ENCODE measurements at regions not wholly inside any gene's neighbourhood (a gene's known extent, or its start where the extent isn't known, plus 50 kb on each side); places are given as distances from the start of the nearest gene placed in this dataset.

- Mint-ChIP-seq H3K27me3 (ENCODE audit: unreplicated experiment) (no peaks in the 10 kb centered on the region), H3K4me1 (ENCODE audit: low read depth, unreplicated experiment) (no peaks in the 10 kb centered on the region), H3K27ac (ENCODE audit: unreplicated experiment) (no peak overlapping the region), H3K9me3 (ENCODE audit: low read depth, unreplicated experiment) (peaks cover 3% of the 10 kb centered on the region), H3K36me3 (ENCODE audit: insufficient read depth, unreplicated experiment) (no peaks in the 10 kb centered on the region), H3K4me3 (ENCODE audit: low read depth, unreplicated experiment) (no peak overlapping the region)
- TF ChIP-seq, protein P1, sequence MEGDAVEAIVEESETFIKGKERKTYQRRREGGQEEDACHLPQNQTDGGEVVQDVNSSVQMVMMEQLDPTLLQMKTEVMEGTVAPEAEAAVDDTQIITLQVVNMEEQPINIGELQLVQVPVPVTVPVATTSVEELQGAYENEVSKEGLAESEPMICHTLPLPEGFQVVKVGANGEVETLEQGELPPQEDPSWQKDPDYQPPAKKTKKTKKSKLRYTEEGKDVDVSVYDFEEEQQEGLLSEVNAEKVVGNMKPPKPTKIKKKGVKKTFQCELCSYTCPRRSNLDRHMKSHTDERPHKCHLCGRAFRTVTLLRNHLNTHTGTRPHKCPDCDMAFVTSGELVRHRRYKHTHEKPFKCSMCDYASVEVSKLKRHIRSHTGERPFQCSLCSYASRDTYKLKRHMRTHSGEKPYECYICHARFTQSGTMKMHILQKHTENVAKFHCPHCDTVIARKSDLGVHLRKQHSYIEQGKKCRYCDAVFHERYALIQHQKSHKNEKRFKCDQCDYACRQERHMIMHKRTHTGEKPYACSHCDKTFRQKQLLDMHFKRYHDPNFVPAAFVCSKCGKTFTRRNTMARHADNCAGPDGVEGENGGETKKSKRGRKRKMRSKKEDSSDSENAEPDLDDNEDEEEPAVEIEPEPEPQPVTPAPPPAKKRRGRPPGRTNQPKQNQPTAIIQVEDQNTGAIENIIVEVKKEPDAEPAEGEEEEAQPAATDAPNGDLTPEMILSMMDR (IDR thresholded peaks at IDR 0.05; ENCODE audit: unreplicated experiment), result no peak
- DNase-seq, result peak; percentile 5
- intact Hi-C loops (cut with micrococcal nuclease; ENCODE audit: unreplicated experiment), result loop anchor here (5.0 to 10.0 kb wide), 2 partner anchors 267 to 460 kb away; no protein-coding TSS in a partner anchor
- BruUV-seq (replicated peaks), result no TSS peak
- CTCF ChIA-PET, result no interaction called here
These were observed 143.7 kb upstream of the RPRM start for GRCh38 chr2:153622285-153622684.

DNA sequence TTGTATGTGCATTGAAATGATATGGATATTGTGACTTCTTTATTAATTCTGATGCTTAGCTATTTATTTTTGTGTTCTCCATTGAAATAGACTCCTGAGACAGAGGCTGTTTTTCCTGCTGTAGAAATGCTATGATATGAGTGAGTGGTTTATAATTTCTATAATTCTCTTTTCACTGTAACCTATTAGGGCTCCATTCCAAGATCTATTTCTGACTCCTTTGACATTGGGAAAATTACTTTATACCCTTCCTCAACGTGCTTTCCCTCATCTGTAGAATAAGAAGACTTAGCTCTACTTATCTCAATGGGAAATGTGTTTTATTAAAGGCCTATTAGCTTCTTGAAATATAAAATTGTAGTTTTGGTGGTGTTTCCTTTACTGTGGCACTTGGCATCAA lies 144.5 kb upstream of the RPRM start:
- intact Hi-C loops (cut with micrococcal nuclease; ENCODE audit: unreplicated experiment), result loop anchor here (5.0 to 10.0 kb wide), 2 partner anchors 268 to 461 kb away; no protein-coding TSS in a partner anchor
- BruUV-seq (replicated peaks), result no TSS peak
- no peaks in the 10 kb centered on the region for H3K27me3 Mint-ChIP-seq (ENCODE audit: unreplicated experiment)
- no peak overlapping the region for H3K27ac Mint-ChIP-seq (ENCODE audit: unreplicated experiment)
- TF ChIP-seq, protein P1 (IDR thresholded peaks at IDR 0.05; ENCODE audit: unreplicated experiment), result no peak
- no peak for DNase-seq
- H3K4me3 Mint-ChIP-seq (ENCODE audit: low read depth, unreplicated experiment), result no peak overlapping the region
- CTCF ChIA-PET, result no interaction called here
- no peaks in the 10 kb centered on the region for H3K4me1 Mint-ChIP-seq (ENCODE audit: low read depth, unreplicated experiment)
- H3K36me3 Mint-ChIP-seq (ENCODE audit: insufficient read depth, unreplicated experiment), result no peaks in the 10 kb centered on the region
- H3K9me3 Mint-ChIP-seq (ENCODE audit: low read depth, unreplicated experiment), result peaks cover 3% of the 10 kb centered on the region

- TF ChIP-seq, protein P1 (IDR thresholded peaks at IDR 0.05; ENCODE audit: unreplicated experiment), result no peak
- CTCF ChIA-PET, result no interaction called here
These were observed 148.1 kb upstream of the RPRM start for GRCh38 chr2:153626676-153627075.

DNA sequence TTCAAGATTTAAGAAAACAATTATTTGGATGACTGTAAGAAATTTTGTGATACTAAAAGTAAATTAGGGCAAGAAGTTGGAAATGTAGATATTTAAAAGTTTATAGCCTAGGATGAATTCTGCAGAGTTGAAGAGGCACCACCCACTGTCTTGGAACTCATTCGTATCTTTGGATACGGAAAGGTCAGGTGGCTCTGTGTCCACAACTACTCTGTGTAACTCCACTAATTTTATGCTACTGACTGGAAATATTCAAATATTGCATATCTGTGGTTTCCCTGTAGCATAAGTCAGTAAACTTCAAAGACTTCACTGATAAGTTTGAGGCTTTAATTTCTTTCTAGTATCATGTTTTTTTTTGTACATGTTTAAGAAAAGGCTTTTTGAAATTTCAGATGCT lies 156.9 kb upstream of the RPRM start:
- Mint-ChIP-seq H3K36me3 (ENCODE audit: insufficient read depth, unreplicated experiment) (no peaks in the 10 kb centered on the region), H3K27ac (ENCODE audit: unreplicated experiment) (no peak overlapping the region), H3K9me3 (ENCODE audit: low read depth, unreplicated experiment) (no peaks in the 10 kb centered on the region), H3K27me3 (ENCODE audit: unreplicated experiment) (no peaks in the 10 kb centered on the region), H3K4me1 (ENCODE audit: low read depth, unreplicated experiment) (no peaks in the 10 kb centered on the region), H3K4me3 (ENCODE audit: low read depth, unreplicated experiment) (no peak overlapping the region)
- DNase-seq, result no peak
- CTCF ChIA-PET, result no interaction called here
- intact Hi-C loops (cut with micrococcal nuclease; ENCODE audit: unreplicated experiment), result no loop called here
- no TSS peak for BruUV-seq (replicated peaks)
- TF ChIP-seq, protein P1 (IDR thresholded peaks at IDR 0.05; ENCODE audit: unreplicated experiment), result no peak

More at GRCh38 chr2:153626676-153627075, 148.1 kb upstream of the RPRM start:
- H3K4me1 Mint-ChIP-seq (ENCODE audit: low read depth, unreplicated experiment), result no peaks in the 10 kb centered on the region
- no peaks in the 10 kb centered on the region for H3K36me3 Mint-ChIP-seq (ENCODE audit: insufficient read depth, unreplicated experiment)
- no peak for DNase-seq
- H3K4me3 Mint-ChIP-seq (ENCODE audit: low read depth, unreplicated experiment), result no peak overlapping the region
- no peak overlapping the region for H3K27ac Mint-ChIP-seq (ENCODE audit: unreplicated experiment)
- BruUV-seq (replicated peaks), result no TSS peak
- H3K9me3 Mint-ChIP-seq (ENCODE audit: low read depth, unreplicated experiment), result no peaks in the 10 kb centered on the region
- intact Hi-C loops (cut with micrococcal nuclease; ENCODE audit: unreplicated experiment), result loop anchor here (10.0 kb wide), 1 partner anchor 272 kb away; no protein-coding TSS in a partner anchor
- H3K27me3 Mint-ChIP-seq (ENCODE audit: unreplicated experiment), result no peaks in the 10 kb centered on the region

Data from Calu3 (cell line).